ENCODE measurements at regions not wholly inside any gene's neighbourhood (a gene's known extent, or its start where the extent isn't known, plus 50 kb on each side); places are given as distances from the start of the nearest gene placed in this dataset.

- no peak overlapping the region for H3K18ac ChIP-seq (ENCODE audit: low read depth, low read length)
- no peak for DNase-seq
- H2AK9ac ChIP-seq (replicated peaks; ENCODE audit: low read depth, low read length, poor library complexity): no peak overlapping the region
- no peak for ATAC-seq (ENCODE audit: low read depth)
- no peak overlapping the region for H2BK5ac ChIP-seq (ENCODE audit: low read depth, low read length, poor library complexity, severe bottlenecking)
- H3K27me3 ChIP-seq (ENCODE audit: control insufficient read depth, insufficient read depth, low read length): no peaks in the 10 kb centered on the region
- H4K91ac ChIP-seq (ENCODE audit: insufficient read depth, low read depth, low read length): no peak overlapping the region
- no peaks in the 10 kb centered on the region for H3K36me3 ChIP-seq (ENCODE audit: control insufficient read depth, insufficient read depth, low read length)
- H3K23ac ChIP-seq (ENCODE audit: low read depth, low read length): no peak overlapping the region
- H3K27ac ChIP-seq (ENCODE audit: insufficient read depth, low read length): no peak overlapping the region
- H4K5ac ChIP-seq (ENCODE audit: low read depth, low read length): no peak overlapping the region
- no peak overlapping the region for H4K8ac ChIP-seq (ENCODE audit: low read depth in 2 of 2, low read length in 2 of 2)
- POLR2A ChIA-PET (ENCODE audit: unreplicated experiment): no interaction called here
- no peak overlapping the region for H3K4me3 ChIP-seq (ENCODE audit: insufficient read depth, low read depth, low read length)
- no peaks in the 10 kb centered on the region for H3K4me1 ChIP-seq (ENCODE audit: control insufficient read depth, insufficient read depth, low read length)
- H3K4ac ChIP-seq (ENCODE audit: low read depth, low read length): no peak overlapping the region
- no peaks in the 10 kb centered on the region for H3K79me1 ChIP-seq (ENCODE audit: low read depth in 1 of 2, low read length in 2 of 2)
- CTCF ChIA-PET: no interaction called here
- no peak overlapping the region for H3K9ac ChIP-seq (ENCODE audit: low read depth, low read length)
- H3K9me1 ChIP-seq (ENCODE audit: insufficient read depth, low read length): no peaks in the 10 kb centered on the region
- H3K14ac ChIP-seq (replicated peaks; ENCODE audit: low read depth, low read length): no peak overlapping the region
- H2BK120ac ChIP-seq (ENCODE audit: low read depth, low read length): no peak overlapping the region
- dilution Hi-C loops (cut with HindIII; ENCODE audit: low sequenced_read_pairs, unreplicated experiment): no loop called here
- H3K4me2 ChIP-seq (ENCODE audit: low read depth, low read length): no peak overlapping the region
- no peaks in the 10 kb centered on the region for H4K20me1 ChIP-seq (ENCODE audit: insufficient read depth, low read length)
- WGBS, 2 experiments (ENCODE audit: extremely low coverage in 2 of 2, insufficient read length in 1 of 2): no CpG with 5 or more reads among the region's 2 CpGs
- no peak overlapping the region for H2AK5ac ChIP-seq (ENCODE audit: low read depth, low read length)
- no peak for TF ChIP-seq RCOR1 (IDR thresholded peaks at IDR 0.05; ENCODE audit: insufficient replicate concordance, low read length)
- TF ChIP-seq USF2 (IDR thresholded peaks at IDR 0.05; ENCODE audit: low read depth, low read length): no peak
- TF ChIP-seq CHD1 (IDR thresholded peaks at IDR 0.05; ENCODE audit: low read depth, low read length): no peak
- TF ChIP-seq BHLHE40 (IDR thresholded peaks at IDR 0.05; ENCODE audit: low read depth, low read length): no peak
- TF ChIP-seq CEBPB (IDR thresholded peaks at IDR 0.05; ENCODE audit: low read depth, low read length): no peak
- no peak for TF ChIP-seq NFE2L2 (IDR thresholded peaks at IDR 0.05; ENCODE audit: low read depth, low read length)
- TF ChIP-seq, protein P1, sequence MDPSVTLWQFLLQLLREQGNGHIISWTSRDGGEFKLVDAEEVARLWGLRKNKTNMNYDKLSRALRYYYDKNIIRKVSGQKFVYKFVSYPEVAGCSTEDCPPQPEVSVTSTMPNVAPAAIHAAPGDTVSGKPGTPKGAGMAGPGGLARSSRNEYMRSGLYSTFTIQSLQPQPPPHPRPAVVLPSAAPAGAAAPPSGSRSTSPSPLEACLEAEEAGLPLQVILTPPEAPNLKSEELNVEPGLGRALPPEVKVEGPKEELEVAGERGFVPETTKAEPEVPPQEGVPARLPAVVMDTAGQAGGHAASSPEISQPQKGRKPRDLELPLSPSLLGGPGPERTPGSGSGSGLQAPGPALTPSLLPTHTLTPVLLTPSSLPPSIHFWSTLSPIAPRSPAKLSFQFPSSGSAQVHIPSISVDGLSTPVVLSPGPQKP (IDR thresholded peaks at IDR 0.05; ENCODE audit: borderline replicate concordance, low read depth, low read length): no peak
- no peak overlapping the region for H2AFZ ChIP-seq (replicated peaks; ENCODE audit: low read length, poor library complexity)
- in situ Hi-C loops (cut with MboI; ENCODE audit: low sequenced_read_pairs): no loop called here
- intact Hi-C loops (cut with micrococcal nuclease): no loop called here
- no peak overlapping the region for H2BK20ac ChIP-seq (ENCODE audit: low read depth, low read length)
- peaks cover 7% of the 10 kb centered on the region; the same call in 1 of the 2 replicates for H3K9me3 ChIP-seq (ENCODE audit: control insufficient read depth, insufficient read depth, low read length)
- H2BK15ac ChIP-seq (ENCODE audit: low read depth, low read length): no peak overlapping the region
- H3K56ac ChIP-seq (ENCODE audit: extremely low read depth, insufficient read depth, low read length): no peak overlapping the region
- no TSS peak for BruUV-seq (replicated peaks)
These were observed 1287.7 kb downstream of the SLITRK5 start for GRCh38 chr13:88958821-88959220.

All from IMR-90 (cell line).